ENCODE measurements at regions not wholly inside any gene's neighbourhood (a gene's known extent, or its start where the extent isn't known, plus 50 kb on each side); places are given as distances from the start of the nearest gene placed in this dataset.

DNA sequence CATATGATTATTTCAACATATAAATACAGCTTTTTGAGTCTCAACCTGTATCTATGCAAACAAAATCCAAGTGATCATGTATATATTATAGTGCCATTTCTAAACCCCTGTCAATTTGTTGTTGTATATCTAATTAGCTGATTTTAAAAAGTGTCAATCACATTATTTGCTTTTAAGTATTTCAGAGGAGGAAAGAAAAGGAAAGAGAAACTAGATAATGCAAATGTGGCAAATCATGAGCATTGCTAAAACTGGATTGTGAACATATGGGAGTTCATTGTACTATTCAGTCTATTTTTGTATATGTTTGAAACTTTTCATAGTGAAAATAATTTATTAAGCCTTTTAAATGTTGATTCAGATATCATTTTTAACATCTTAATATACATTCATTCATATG lies 190.7 kb downstream of the ZIC4 start:
- H3K4me3 ChIP-seq (ENCODE audit: low read depth, low read length), result no peak overlapping the region
- no peak for DNase-seq (ENCODE audit: low read depth)
- TF ChIP-seq, protein P1, sequence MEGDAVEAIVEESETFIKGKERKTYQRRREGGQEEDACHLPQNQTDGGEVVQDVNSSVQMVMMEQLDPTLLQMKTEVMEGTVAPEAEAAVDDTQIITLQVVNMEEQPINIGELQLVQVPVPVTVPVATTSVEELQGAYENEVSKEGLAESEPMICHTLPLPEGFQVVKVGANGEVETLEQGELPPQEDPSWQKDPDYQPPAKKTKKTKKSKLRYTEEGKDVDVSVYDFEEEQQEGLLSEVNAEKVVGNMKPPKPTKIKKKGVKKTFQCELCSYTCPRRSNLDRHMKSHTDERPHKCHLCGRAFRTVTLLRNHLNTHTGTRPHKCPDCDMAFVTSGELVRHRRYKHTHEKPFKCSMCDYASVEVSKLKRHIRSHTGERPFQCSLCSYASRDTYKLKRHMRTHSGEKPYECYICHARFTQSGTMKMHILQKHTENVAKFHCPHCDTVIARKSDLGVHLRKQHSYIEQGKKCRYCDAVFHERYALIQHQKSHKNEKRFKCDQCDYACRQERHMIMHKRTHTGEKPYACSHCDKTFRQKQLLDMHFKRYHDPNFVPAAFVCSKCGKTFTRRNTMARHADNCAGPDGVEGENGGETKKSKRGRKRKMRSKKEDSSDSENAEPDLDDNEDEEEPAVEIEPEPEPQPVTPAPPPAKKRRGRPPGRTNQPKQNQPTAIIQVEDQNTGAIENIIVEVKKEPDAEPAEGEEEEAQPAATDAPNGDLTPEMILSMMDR (conservative IDR thresholded peaks at IDR 0.05; ENCODE audit: low read depth, low read length), result no peak

DNA sequence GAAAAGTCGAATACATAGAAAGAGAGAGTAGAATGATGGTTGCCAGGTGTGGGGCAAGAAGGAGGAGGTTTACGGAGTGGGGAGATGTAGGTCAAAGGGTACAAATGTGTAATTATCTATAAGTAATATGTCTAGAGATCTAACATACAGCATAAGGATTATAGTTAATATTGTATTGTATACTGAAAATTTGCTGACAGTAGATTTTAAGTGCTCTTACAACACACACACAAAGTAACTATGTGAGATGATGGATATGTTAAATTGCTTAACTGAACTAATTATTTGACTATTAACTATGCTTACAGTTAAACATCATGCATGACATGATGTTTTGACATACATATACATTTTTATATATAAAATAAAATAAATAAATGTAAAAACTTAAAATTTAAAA lies 192.7 kb downstream of the ZIC4 start:
- no peak overlapping the region for H3K4me3 ChIP-seq (ENCODE audit: low read depth, low read length)
- no peak for DNase-seq (ENCODE audit: low read depth)
- TF ChIP-seq, protein P1 (conservative IDR thresholded peaks at IDR 0.05; ENCODE audit: low read depth, low read length), result no peak

DNA sequence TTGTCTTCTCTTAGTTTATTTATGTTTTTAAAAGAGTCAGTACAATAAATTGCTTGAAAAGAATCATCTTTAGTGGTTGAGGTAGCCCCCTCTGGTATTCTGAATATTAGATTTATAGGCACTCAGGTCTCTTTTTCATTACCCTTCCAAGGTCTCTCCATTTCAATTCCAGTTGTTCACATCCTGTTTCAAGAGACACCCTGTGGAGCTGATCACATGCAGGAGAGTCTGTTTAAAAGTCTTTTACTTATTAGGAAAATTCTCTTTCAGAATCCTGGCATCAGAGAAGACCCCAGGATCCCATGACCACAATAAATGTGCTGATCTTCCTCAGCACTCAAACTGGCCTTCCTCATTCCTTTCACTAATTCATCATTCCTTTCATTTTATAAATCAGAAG lies 195.7 kb downstream of the ZIC4 start:
- no peak overlapping the region for H3K4me3 ChIP-seq (ENCODE audit: low read depth, low read length)
- DNase-seq (ENCODE audit: low read depth), result peak; percentile 60
- TF ChIP-seq, protein P1 (conservative IDR thresholded peaks at IDR 0.05; ENCODE audit: low read depth, low read length), result no peak

DNA sequence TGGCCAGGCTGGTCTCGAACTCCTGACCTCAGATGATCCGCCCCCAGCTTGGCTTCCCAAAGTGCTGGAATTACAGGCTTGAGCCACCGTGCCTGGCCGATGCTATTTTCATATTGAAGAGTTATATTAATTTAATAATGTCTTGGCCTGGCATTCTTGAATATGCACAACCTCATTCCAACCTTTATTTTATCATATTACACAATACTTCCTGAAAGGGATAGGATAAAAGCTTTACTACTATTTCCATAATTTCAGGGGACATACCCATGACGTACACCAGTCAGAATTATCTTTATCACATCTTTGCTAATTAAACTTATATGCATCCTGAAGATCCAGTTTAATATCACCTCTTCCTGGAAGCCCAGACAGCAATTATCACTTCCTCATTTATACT lies 205.3 kb downstream of the ZIC4 start:
- TF ChIP-seq, protein P1 (conservative IDR thresholded peaks at IDR 0.05; ENCODE audit: low read depth, low read length), result no peak
- no peak for DNase-seq (ENCODE audit: low read depth)
- no peak overlapping the region for H3K4me3 ChIP-seq (ENCODE audit: low read depth, low read length)

DNA sequence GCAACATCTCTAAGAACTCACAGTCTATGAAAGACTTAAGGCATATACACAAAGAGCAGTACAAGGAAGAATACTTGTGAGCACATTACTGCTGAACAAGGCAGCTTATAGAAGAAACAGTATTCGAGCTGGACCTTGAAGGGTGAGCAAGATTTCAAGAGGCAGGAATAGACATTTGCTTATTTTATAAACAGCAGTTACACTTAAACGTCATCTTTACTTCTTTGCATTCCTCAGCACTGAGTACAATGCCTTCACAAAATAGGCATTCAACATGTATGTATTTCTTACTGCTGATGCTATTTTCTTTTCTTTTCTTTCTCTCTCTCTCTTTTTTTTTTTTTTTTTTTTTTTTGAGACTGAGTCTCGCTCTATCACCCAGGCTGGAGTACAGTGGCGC lies 205.8 kb downstream of the ZIC4 start:
- peak; percentile 69 for DNase-seq (ENCODE audit: low read depth)
- no peak overlapping the region for H3K4me3 ChIP-seq (ENCODE audit: low read depth, low read length)
- TF ChIP-seq, protein P1 (conservative IDR thresholded peaks at IDR 0.05; ENCODE audit: low read depth, low read length), result no peak

DNA sequence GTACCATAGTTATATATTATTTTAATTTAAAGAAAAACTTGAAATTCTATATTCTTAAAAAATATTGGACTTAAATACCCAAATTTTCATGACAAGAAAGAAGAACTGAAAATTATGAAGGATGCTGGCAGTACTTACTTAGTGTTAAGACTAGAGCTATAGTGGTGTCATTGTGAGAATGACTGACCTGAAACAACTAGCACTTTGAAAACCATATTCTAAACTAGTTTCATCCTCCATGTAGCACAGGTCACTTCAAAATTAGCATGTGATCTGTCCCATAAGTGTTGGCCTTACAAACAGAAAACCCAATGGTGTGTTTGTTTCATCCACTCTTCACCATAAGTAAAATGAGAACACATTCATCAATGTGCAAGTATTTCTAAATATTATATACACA lies 208.6 kb downstream of the ZIC4 start:
- TF ChIP-seq, protein P1 (conservative IDR thresholded peaks at IDR 0.05; ENCODE audit: low read depth, low read length), result no peak
- DNase-seq (ENCODE audit: low read depth), result no peak
- no peak overlapping the region for H3K4me3 ChIP-seq (ENCODE audit: low read depth, low read length)

DNA sequence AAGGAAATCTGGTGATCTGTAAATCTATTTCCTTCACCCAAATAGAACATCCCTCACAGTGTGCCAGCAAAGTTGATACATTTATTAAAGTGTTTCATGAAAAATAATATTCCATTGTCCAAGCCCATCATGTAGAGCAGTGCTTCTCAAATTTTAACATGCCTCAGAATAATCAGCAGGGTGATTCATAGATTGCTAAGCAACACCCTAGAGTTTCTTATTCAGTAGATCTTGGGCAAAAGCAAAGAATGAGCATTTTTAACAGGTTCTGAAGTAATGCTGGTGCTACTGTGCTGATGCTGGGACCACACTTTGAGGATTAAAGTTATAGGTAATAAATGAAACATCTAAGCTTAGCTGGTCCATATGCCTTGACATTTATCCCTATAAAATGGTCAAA lies 210.5 kb downstream of the ZIC4 start:
- no peak overlapping the region for H3K4me3 ChIP-seq (ENCODE audit: low read depth, low read length)
- DNase-seq (ENCODE audit: low read depth), result peak; percentile 19
- TF ChIP-seq, protein P1 (conservative IDR thresholded peaks at IDR 0.05; ENCODE audit: low read depth, low read length), result no peak
